BE2C (cell line): ENCODE measurements at regions not wholly inside any gene's neighbourhood (a gene's known extent, or its start where the extent isn't known, plus 50 kb on each side); places are given as distances from the start of the nearest gene placed in this dataset.
A peak's percentile ranks its signal among the peaks of the same experiment; 100 is the strongest.

ENCODE experiments used
- DNase-seq: peaks from one replicate; pipeline ENCODE4 v3.0.0-alpha.2; 2020
- H3K27me3 ChIP-seq: fragments of 250-450 bp; sonication (Bioruptor Pico); 2 replicates; pipeline ENCODE4 v1.5.1; 2020; ENCODE audit warnings: mild to moderate bottlenecking
- H3K36me3 ChIP-seq: fragments of 250-450 bp; sonication (Bioruptor Pico); 2 replicates; pipeline ENCODE4 v1.5.1; 2020; ENCODE audit warnings: mild to moderate bottlenecking
- H3K4me1 ChIP-seq: fragments of 250-450 bp; sonication (Bioruptor Pico); 2 replicates; pipeline ENCODE4 v1.5.1; 2020
- H3K4me3 ChIP-seq: 2 replicates; pipeline ENCODE4 v1.5.1; 2011; ENCODE audit warnings: low read depth, low read length
- H3K9me3 ChIP-seq: fragments of 250-450 bp; sonication (Bioruptor Pico); 2 replicates; pipeline ENCODE4 v1.5.1; 2020
- TF ChIP-seq, protein P1 (sequence below): IDR thresholded peaks from 2 replicates; pipeline ENCODE4 v1.5.1; 2012; ENCODE audit warnings: mild to moderate bottlenecking, low read depth, low read length

DNA sequence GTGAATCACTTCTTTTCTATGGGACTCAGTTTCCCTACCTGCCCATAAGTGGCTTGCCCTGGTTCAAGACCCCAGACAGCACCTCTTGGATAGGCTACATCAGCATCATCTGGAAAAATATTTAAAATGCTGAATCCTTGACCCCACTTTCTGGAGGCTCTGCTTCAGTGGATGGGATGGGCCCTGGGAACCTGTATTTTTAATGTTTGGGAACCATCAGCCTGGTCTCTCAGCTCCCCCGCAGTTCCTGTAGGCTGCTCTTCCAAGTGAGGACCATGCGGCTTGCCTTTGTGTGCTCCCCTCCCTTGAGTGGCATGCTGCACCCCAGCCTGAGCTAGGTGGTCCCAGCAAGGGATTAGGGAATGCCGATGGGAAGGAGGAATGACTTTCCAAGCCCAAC lies 68.3 kb upstream of the CRHR1 start:
- Histone ChIP-seq H3K36me3 (no peaks in the 10 kb centered on the region), H3K27me3 (no peaks in the 10 kb centered on the region; the same call in none of the 2 replicates), H3K9me3 (no peaks in the 10 kb centered on the region), H3K4me3 (no peak overlapping the region), H3K4me1 (no peaks in the 10 kb centered on the region)
- DNase-seq: no peak
- TF ChIP-seq, protein P1, sequence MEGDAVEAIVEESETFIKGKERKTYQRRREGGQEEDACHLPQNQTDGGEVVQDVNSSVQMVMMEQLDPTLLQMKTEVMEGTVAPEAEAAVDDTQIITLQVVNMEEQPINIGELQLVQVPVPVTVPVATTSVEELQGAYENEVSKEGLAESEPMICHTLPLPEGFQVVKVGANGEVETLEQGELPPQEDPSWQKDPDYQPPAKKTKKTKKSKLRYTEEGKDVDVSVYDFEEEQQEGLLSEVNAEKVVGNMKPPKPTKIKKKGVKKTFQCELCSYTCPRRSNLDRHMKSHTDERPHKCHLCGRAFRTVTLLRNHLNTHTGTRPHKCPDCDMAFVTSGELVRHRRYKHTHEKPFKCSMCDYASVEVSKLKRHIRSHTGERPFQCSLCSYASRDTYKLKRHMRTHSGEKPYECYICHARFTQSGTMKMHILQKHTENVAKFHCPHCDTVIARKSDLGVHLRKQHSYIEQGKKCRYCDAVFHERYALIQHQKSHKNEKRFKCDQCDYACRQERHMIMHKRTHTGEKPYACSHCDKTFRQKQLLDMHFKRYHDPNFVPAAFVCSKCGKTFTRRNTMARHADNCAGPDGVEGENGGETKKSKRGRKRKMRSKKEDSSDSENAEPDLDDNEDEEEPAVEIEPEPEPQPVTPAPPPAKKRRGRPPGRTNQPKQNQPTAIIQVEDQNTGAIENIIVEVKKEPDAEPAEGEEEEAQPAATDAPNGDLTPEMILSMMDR: no peak

DNA sequence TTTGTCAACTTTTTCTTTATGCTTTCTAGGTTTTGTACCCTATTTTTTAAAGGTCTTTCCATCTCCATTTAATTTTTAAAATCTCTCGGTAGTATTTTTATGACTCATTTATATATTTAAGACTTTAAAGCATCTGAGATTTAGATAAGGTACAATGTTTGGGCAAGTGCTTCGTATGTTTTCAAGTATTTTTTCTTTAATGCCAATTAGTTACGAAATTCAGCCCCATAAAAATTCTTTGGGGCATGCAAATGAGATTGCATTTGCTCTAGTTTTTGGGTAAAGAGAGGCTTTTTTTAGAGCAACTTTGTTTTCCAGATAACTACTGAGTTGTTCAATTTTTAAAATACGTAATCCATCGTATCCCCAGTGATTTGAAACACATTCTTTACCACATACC lies 65.3 kb upstream of the CRHR1 start:
- H3K27me3 ChIP-seq: no peaks in the 10 kb centered on the region; the same call in none of the 2 replicates
- H3K36me3 ChIP-seq: no peaks in the 10 kb centered on the region
- TF ChIP-seq, protein P1: no peak
- H3K4me1 ChIP-seq: no peaks in the 10 kb centered on the region
- DNase-seq: no peak
- no peak overlapping the region for H3K4me3 ChIP-seq
- no peaks in the 10 kb centered on the region for H3K9me3 ChIP-seq

DNA sequence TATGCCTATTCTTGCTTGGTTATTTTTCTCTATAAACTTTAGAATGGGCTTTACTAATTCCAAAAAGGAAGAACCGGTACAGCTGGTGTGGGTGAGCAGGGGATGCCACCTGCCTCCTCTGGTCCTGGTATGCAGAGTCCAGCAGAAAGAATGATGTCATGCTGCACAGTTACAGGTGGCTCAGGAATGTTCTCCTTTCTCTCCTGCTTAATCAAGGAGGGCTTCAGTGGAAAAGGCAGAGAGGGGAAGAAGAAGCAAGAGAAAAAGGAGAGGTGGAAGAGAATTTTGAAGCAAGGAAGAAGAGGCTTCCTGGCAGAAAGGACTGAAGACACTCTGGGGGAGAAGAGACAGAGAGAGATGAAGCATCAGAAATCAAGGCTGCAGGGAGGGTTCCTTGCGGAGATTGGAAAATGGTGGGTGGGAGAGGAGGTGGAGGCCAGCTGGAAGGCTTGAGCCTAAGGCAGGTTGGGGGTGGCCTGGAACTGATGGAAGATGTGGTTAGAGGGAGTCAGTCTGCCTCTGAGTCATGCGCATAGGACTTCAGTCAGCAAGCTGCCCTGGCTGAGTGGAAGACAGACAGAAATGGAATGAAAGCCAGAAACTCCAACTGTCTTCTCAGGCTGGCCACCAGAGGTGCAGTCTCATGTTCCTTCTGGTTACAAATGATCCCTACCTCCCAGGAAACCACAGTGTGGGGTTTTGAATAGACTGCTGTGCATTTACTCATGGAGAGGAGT lies 64.6 kb upstream of the CRHR1 start:
- no peaks in the 10 kb centered on the region for H3K9me3 ChIP-seq
- DNase-seq: peak; percentile 28
- no peaks in the 10 kb centered on the region for H3K4me1 ChIP-seq
- H3K4me3 ChIP-seq: no peak overlapping the region
- H3K36me3 ChIP-seq: no peaks in the 10 kb centered on the region
- H3K27me3 ChIP-seq: peaks cover 5% of the 10 kb centered on the region
- TF ChIP-seq, protein P1: peak; percentile 43

DNA sequence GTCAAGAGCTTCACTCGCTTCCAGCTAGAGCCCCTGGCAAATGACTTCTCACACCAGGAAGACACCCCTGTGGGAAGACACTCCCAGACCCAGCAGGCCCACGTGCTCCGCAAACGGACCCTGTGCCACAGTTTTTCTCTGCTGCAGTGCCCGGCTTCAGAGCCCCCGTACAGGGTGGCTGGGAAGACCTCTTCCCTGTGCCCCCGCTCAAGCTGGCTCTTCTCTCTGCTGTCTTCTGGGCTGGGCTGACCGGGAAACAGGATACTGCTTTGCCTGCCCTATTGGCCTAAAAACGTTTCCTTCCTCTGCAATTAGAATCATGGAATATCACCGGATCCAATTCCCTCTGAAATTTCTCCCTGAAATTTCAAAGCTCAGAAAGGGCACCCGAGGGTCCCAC lies 63.7 kb upstream of the CRHR1 start:
- Histone ChIP-seq H3K9me3 (no peaks in the 10 kb centered on the region), H3K27me3 (peaks cover 5% of the 10 kb centered on the region), H3K4me3 (no peak overlapping the region), H3K36me3 (no peaks in the 10 kb centered on the region), H3K4me1 (no peaks in the 10 kb centered on the region)
- no peak for DNase-seq
- TF ChIP-seq, protein P1: no peak

DNA sequence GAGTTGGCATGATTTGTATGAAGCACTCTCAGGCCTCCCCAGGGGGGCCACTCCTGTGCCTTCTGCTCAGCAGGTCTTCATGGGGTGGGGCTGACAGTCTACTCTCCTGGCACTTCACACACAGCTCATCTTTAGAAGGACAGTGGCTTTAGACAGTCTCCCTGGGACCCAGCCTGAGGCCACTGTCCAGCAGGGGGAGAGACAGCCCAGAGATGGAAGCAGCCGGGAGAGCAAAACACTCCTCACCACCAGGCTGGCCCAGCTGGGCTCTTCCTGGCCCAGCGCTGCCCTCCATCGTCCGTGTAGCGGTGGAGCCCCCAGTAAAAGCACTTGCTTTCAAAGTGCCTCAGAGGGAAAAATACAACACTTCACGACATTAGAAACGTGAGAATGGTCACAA lies 62.0 kb upstream of the CRHR1 start:
- H3K9me3 ChIP-seq: no peaks in the 10 kb centered on the region
- TF ChIP-seq, protein P1: peak; percentile 72
- H3K27me3 ChIP-seq: peaks cover 11% of the 10 kb centered on the region

DNA sequence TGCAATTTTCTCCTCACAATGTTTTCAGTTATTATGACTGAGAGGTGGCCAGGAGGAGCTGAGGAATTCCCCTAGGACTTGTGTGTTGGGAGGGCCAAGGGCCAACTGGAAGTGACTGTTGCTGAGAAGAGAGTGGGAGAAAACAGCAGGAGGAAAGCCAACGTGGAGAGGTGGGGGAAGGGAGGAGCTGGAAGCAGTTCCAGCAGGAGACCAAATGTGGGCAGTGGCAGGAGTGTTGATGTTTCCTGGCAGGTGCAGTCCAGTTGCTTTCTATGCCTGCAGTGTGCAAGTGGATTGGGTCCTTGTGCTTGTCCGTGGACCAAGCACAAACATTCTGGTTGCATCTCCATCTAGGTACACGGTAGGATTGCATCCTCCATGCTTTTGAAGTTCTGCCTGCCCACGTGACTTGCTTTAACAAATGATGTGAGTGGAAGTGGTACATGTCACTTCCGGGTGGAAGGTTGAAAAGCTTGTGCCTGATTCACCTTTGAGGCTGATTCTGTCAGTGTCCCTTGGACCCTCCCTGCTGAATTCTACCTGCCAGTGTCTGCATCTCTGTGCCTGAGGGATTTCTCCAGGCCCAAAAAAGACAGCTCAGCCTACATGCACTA lies 54.7 kb upstream of the CRHR1 start:
- Histone ChIP-seq H3K27me3 (peaks cover 10% of the 10 kb centered on the region), H3K4me3 (no peak overlapping the region), H3K36me3 (no peaks in the 10 kb centered on the region), H3K9me3 (no peaks in the 10 kb centered on the region; the same call in 1 of the 2 replicates), H3K4me1 (no peaks in the 10 kb centered on the region)
- no peak for DNase-seq
- TF ChIP-seq, protein P1: no peak

More for the DNA sequence above, 62.0 kb upstream of the CRHR1 start:
- H3K36me3 ChIP-seq: no peaks in the 10 kb centered on the region
- H3K4me1 ChIP-seq: no peaks in the 10 kb centered on the region
- H3K4me3 ChIP-seq: no peak overlapping the region
- peak; percentile 57 for DNase-seq
